SKM-1 (cell line): ENCODE measurements at regions not wholly inside any gene's neighbourhood (a gene's known extent, or its start where the extent isn't known, plus 50 kb on each side); places are given as distances from the start of the nearest gene placed in this dataset.

Experiments
- DNase-seq: peaks from one replicate; lab custom pipeline; 2025; ENCODE audit not compliant: unreplicated experiment; lab: John Stamatoyannopoulos, UW

- peak; percentile 78 for DNase-seq
Measured at GRCh38 chr4:20625426-20625825, 74.8 kb upstream of the PACRGL start.

- DNase-seq, result no peak
Measured at GRCh38 chr4:20626326-20627005, 73.8 kb upstream of the PACRGL start.

DNA sequence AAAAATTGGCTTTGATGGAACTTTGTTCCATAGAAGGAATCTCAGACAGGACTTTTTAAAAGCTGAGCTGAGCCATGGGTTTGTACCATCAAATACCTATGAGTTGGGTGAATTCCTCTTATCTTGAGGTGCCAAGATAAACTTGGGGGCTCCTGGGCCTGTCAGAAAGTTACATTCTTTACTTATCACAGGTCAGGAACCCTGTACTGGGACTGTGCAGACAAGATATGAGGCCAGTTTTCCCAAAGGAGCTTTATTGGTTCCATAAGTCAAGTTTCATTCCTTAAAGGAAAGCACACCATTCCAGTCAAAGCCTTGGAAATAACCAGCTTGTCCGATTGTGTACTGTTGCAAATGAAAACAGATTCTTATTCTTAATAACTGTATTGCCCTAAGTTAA is 72.4 kb upstream of the PACRGL start:
- DNase-seq, result no peak

- peak; percentile 32 for DNase-seq
Measured at GRCh38 chr4:20629186-20630106, 70.8 kb upstream of the PACRGL start.

GRCh38 chr4:20638825-20639224 is 61.4 kb upstream of the PACRGL start:
- DNase-seq, result no peak

DNA sequence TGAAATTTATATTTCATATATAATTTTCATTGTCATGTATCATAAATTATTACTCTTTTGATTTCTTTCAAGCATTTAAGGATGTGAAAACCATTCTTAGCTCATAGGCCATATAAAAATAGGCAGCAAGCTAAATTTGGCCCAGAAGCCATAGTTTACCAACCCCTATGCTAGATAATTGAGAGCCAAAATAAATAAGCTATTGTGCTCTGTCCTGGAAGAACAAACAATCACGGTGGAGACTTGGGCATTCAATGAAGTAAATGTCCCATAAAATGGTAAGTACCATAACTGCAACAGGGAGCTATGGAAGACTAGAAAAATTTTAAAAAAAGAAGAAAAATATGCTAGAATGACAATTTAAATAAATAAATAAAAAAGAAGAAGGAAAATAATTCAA is 60.9 kb upstream of the PACRGL start:
- DNase-seq, result no peak

DNA sequence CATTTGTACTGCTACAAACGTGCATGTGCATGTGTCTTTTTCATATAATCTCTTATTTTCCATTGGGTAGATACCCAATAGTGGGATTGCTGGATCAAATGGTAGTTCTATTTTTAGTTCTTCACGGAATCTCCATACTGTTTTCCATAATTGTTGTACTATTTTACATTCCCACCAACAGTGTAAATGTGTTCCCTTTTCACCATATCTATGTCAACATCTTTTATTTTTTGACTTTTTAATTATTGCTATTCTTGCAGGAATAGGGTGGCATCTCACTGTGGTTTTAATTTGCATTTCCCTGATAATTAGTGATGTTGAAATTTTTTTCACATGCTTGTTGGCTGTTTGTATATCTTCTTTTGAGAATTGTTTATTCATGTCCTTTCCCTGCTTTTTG is 59.3 kb upstream of the PACRGL start:
- DNase-seq, result no peak

GRCh38 chr4:20641976-20642375 is 58.3 kb upstream of the PACRGL start:
- peak; percentile 1 for DNase-seq

GRCh38 chr4:20643631-20644030 is 56.6 kb upstream of the PACRGL start:
- DNase-seq, result no peak

- no peak for DNase-seq
Measured at GRCh38 chr4:20645236-20645635, 55.0 kb upstream of the PACRGL start.

DNA sequence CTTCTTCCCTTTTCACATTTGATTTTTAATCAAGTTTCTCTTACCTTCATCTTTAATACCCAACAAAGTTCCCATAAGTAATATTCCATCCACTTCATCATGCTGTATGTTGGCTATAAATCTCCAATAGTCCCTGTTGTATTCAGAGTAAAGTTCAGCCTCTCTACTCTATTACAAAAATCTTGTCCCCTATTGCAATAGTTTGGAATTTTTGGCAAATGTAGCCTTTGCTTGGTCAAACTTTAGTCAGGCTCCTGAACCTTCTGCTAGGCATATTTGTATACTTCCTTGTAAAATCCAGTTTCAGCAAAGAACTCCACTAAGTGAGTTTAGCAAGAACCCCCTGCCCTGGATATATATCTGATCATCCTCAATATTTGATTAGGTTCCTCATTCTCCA is 54.0 kb upstream of the PACRGL start:
- DNase-seq, result no peak
